IMR-90 (cell line): ENCODE measurements at regions not wholly inside any gene's neighbourhood (a gene's known extent, or its start where the extent isn't known, plus 50 kb on each side); places are given as distances from the start of the nearest gene placed in this dataset.

ENCODE experiments used
- ATAC-seq: fragments of 200-7000 bp; cut with Tn5 transposase; 2 replicates; pipeline ENCODE4 v1.9.1; 2020; ENCODE audit warnings: low read depth, mild to moderate bottlenecking, moderate library complexity
- BruUV-seq: library from RNA; stranded (reverse); fragments of 400-500 nt; replicated peaks from 2 replicates; lab custom pipeline; 2021; lab: Mats Ljungman, UMichigan
- CTCF ChIA-PET: fragments of 300-600 bp; formaldehyde crosslinking; extraction: SDS; loops from one replicate; lab custom pipeline; 2021; ENCODE audit warnings: antibody characterized with exemption; lab: Yijun Ruan, JAX
- POLR2A ChIA-PET: fragments of 300-600 bp; sonication (Branson Sonifier 250); formaldehyde crosslinking; loops from one replicate; lab custom pipeline; 2022; ENCODE audit warnings: antibody characterized with exemption; ENCODE audit not compliant: unreplicated experiment; lab: Charles Lee
- DNase-seq: peaks from one replicate; pipeline ENCODE4 v3.0.0; 2013
- H2AFZ ChIP-seq: replicated peaks from 2 replicates; pipeline ENCODE3; 2013; ENCODE audit warnings: low read length, mild to moderate bottlenecking; ENCODE audit not compliant: poor library complexity
- H2AK5ac ChIP-seq: 2 replicates; pipeline ENCODE4 v1.6.1; 2013; ENCODE audit warnings: low read depth, low read length, inconsistent platforms
- H2AK9ac ChIP-seq: replicated peaks from 2 replicates; pipeline ENCODE3; 2013; ENCODE audit warnings: mild to moderate bottlenecking, low read depth, low read length, moderate library complexity; ENCODE audit not compliant: poor library complexity
- H2BK120ac ChIP-seq: 2 replicates; pipeline ENCODE4 v1.6.1; 2013; ENCODE audit warnings: low read depth, low read length, inconsistent platforms
- H2BK15ac ChIP-seq: 3 replicates; pipeline ENCODE4 v1.6.1; 2013; ENCODE audit warnings: low read depth, low read length, inconsistent platforms
- H2BK20ac ChIP-seq: 2 replicates; pipeline ENCODE4 v1.6.1; 2013; ENCODE audit warnings: low read depth, mild to moderate bottlenecking, inconsistent platforms, low read length, moderate library complexity
- H2BK5ac ChIP-seq: 2 replicates; pipeline ENCODE4 v1.6.1; 2013; ENCODE audit warnings: mild to moderate bottlenecking, low read depth, low read length, inconsistent platforms; ENCODE audit not compliant: poor library complexity, severe bottlenecking
- H3K14ac ChIP-seq: replicated peaks from 2 replicates; pipeline ENCODE4 v1.6.1; 2013; ENCODE audit warnings: low read depth, low read length, inconsistent platforms
- H3K18ac ChIP-seq: 2 replicates; pipeline ENCODE4 v1.6.1; 2013; ENCODE audit warnings: low read depth, low read length, control low read depth
- H3K23ac ChIP-seq: 2 replicates; pipeline ENCODE4 v1.6.1; 2013; ENCODE audit warnings: low read depth, low read length, inconsistent platforms
- H3K27ac ChIP-seq: 2 replicates; pipeline ENCODE4 v1.5.1; 2013; ENCODE audit warnings: mild to moderate bottlenecking, control low read depth, low read length; ENCODE audit not compliant: insufficient read depth
- H3K27me3 ChIP-seq: 2 replicates; pipeline ENCODE4 v1.6.1; 2013; ENCODE audit warnings: low read length; ENCODE audit not compliant: control insufficient read depth, insufficient read depth
- H3K36me3 ChIP-seq: 2 replicates; pipeline ENCODE4 v1.6.1; 2013; ENCODE audit warnings: low read length, mixed read lengths; ENCODE audit not compliant: control insufficient read depth, insufficient read depth
- H3K4ac ChIP-seq: 2 replicates; pipeline ENCODE4 v1.6.1; 2013; ENCODE audit warnings: low read depth, low read length, inconsistent platforms
- H3K4me1 ChIP-seq: 2 replicates; pipeline ENCODE4 v1.6.1; 2013; ENCODE audit warnings: low read length, mixed read lengths; ENCODE audit not compliant: control insufficient read depth, insufficient read depth
- H3K4me2 ChIP-seq: 2 replicates; pipeline ENCODE4 v1.6.1; 2013; ENCODE audit warnings: low read depth, mild to moderate bottlenecking, control low read depth, low read length, moderate library complexity
- H3K4me3 ChIP-seq: 2 replicates; pipeline ENCODE4 v1.5.1; 2013; ENCODE audit warnings: low read depth, mild to moderate bottlenecking, control low read depth, low read length, moderate library complexity; ENCODE audit not compliant: insufficient read depth
- H3K56ac ChIP-seq: 2 replicates; pipeline ENCODE4 v1.6.1; 2013; ENCODE audit warnings: low read length, inconsistent platforms; ENCODE audit not compliant: insufficient read depth; ENCODE audit errors: extremely low read depth
- H3K79me1 ChIP-seq, 2 experiments: 2 replicates each; pipeline ENCODE4 v1.6.1; 2013; ENCODE audit warnings: low read length in 2 of 2, inconsistent platforms in 1 of 2, low read depth in 1 of 2
- H3K9ac ChIP-seq: 2 replicates; pipeline ENCODE4 v1.6.1; 2013; ENCODE audit warnings: low read depth, low read length, control low read depth
- H3K9me1 ChIP-seq: 2 replicates; pipeline ENCODE4 v1.6.1; 2013; ENCODE audit warnings: low read length, inconsistent platforms; ENCODE audit not compliant: insufficient read depth
- H3K9me3 ChIP-seq: 2 replicates; pipeline ENCODE4 v1.6.1; 2013; ENCODE audit warnings: low read length; ENCODE audit not compliant: control insufficient read depth, insufficient read depth
- H4K20me1 ChIP-seq: 2 replicates; pipeline ENCODE4 v1.6.1; 2013; ENCODE audit warnings: low read length, inconsistent platforms; ENCODE audit not compliant: insufficient read depth
- H4K5ac ChIP-seq: 2 replicates; pipeline ENCODE4 v1.6.1; 2013; ENCODE audit warnings: mild to moderate bottlenecking, low read depth, low read length, control low read depth
- H4K8ac ChIP-seq, 2 experiments: 2 replicates each; pipeline ENCODE4 v1.6.1; 2013; ENCODE audit warnings: low read depth in 2 of 2, low read length in 2 of 2, control low read depth in 1 of 2, inconsistent platforms in 1 of 2
- H4K91ac ChIP-seq: 2 replicates; pipeline ENCODE4 v1.6.1; 2013; ENCODE audit warnings: low read depth, low read length, inconsistent platforms; ENCODE audit not compliant: insufficient read depth
- BHLHE40 ChIP-seq: fragments of 150-350 bp; IDR thresholded peaks from 2 replicates; pipeline ENCODE4 v1.6.1; 2016; ENCODE audit warnings: mild to moderate bottlenecking, low read depth, low read length
- CEBPB ChIP-seq: IDR thresholded peaks from 2 replicates; pipeline ENCODE4 v1.6.1; 2012; ENCODE audit warnings: low read depth, low read length, improper control_type of control experiment
- CHD1 ChIP-seq: IDR thresholded peaks from 2 replicates; pipeline ENCODE4 v1.6.1; 2012; ENCODE audit warnings: low read depth, low read length, improper control_type of control experiment
- FOS ChIP-seq: fragments of 150-350 bp; IDR thresholded peaks from 2 replicates; pipeline ENCODE4 v1.6.1; 2016; ENCODE audit warnings: low read depth, low read length
- MAFK ChIP-seq: IDR thresholded peaks from 2 replicates; pipeline ENCODE4 v1.6.1; 2012; ENCODE audit warnings: low read depth, low read length, improper control_type of control experiment
- MAZ ChIP-seq: IDR thresholded peaks from 2 replicates; pipeline ENCODE4 v1.6.1; 2012; ENCODE audit warnings: low read depth, mild to moderate bottlenecking, low read length, improper control_type of control experiment, moderate library complexity, borderline replicate concordance
- MXI1 ChIP-seq: IDR thresholded peaks from 2 replicates; pipeline ENCODE4 v1.6.1; 2012; ENCODE audit warnings: low read depth, mild to moderate bottlenecking, low read length, moderate library complexity, borderline replicate concordance
- NFE2L2 ChIP-seq: fragments of 150-350 bp; IDR thresholded peaks from 2 replicates; pipeline ENCODE4 v1.6.1; 2016; ENCODE audit warnings: low read depth, mild to moderate bottlenecking, low read length
- POLR2A ChIP-seq: IDR thresholded peaks from 2 replicates; pipeline ENCODE4 v1.6.1; 2012; ENCODE audit warnings: mild to moderate bottlenecking, low read depth, low read length
- RAD21 ChIP-seq: IDR thresholded peaks from 2 replicates; pipeline ENCODE4 v1.6.1; 2012; ENCODE audit warnings: low read length, improper control_type of control experiment
- RCOR1 ChIP-seq: IDR thresholded peaks from 2 replicates; pipeline ENCODE4 v1.6.1; 2012; ENCODE audit warnings: mild to moderate bottlenecking, low read length, improper control_type of control experiment; ENCODE audit not compliant: insufficient replicate concordance
- RFX5 ChIP-seq: IDR thresholded peaks from 2 replicates; pipeline ENCODE4 v1.8.0; 2012; ENCODE audit warnings: low read depth, mild to moderate bottlenecking, low read length, moderate library complexity
- SMC3 ChIP-seq: fragments of 150-350 bp; IDR thresholded peaks from 2 replicates; pipeline ENCODE4 v1.6.1; 2016; ENCODE audit warnings: low read depth, mild to moderate bottlenecking, antibody characterized with exemption, low read length, moderate library complexity
- dilution Hi-C: fragments of 300-500 bp; cut with HindIII; formaldehyde crosslinking; loops from one replicate; pipeline ENCODE4 v1.14.3; 2018; ENCODE audit warnings: low sequenced_read_pairs; ENCODE audit not compliant: unreplicated experiment
- in situ Hi-C: fragments of 300-500 bp; cut with MboI; formaldehyde crosslinking; loops from 3 replicates; pipeline ENCODE4 v1.14.3; 2019; ENCODE audit warnings: low sequenced_read_pairs, inconsistent platforms, mixed read lengths
- intact Hi-C: fragments of 100-400 bp; cut with micrococcal nuclease; formaldehyde crosslinking; loops from 2 replicates; pipeline ENCODE4 v1.10.0; 2022
- TF ChIP-seq, protein P1 (sequence below): fragments of 150-350 bp; IDR thresholded peaks from 2 replicates; pipeline ENCODE4 v1.6.1; 2016; ENCODE audit warnings: low read depth, mild to moderate bottlenecking, low read length, moderate library complexity, borderline replicate concordance
- TF ChIP-seq, protein P2 (sequence below): fragments of 150-350 bp; IDR thresholded peaks from 2 replicates; pipeline ENCODE4 v1.6.1; 2017; ENCODE audit warnings: mild to moderate bottlenecking, antibody characterized with exemption, low read length, low read depth
- TF ChIP-seq, protein P3 (sequence below): conservative IDR thresholded peaks from 2 replicates; pipeline ENCODE4 v1.5.1; 2012; ENCODE audit warnings: mild to moderate bottlenecking, low read depth, low read length, improper control_type of control experiment

DNA sequence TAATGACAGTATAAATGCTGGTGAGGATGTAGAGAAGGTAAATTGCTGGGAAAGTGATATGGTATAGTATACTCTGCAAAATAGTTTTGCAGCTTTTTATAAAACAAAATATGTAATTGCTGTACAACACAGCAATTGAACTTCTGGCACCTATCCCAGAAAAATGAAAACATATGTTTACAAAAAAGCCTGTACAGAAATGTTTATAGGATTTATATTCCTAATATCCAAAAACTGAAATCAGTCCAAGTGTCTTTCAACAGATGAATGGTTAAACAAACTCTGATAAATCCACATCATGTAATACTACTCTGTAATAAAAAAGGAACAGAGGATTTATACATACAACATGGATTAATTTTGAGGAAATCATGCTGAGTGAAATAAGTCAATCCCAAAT, 198.4 kb upstream of the ACTRT1 start:
- CTCF ChIA-PET = no interaction called here

More for the DNA sequence above, 198.4 kb upstream of the ACTRT1 start:
- no peak overlapping the region for H3K18ac ChIP-seq
- no peak for ATAC-seq
- no peaks in the 10 kb centered on the region for H3K9me1 ChIP-seq
- DNase-seq = no peak
- H2BK120ac ChIP-seq = no peak overlapping the region
- H3K36me3 ChIP-seq = no peaks in the 10 kb centered on the region
- POLR2A ChIA-PET = no interaction called here
- in situ Hi-C loops = no loop called here
- H3K9ac ChIP-seq = no peak overlapping the region
- no peaks in the 10 kb centered on the region for H4K20me1 ChIP-seq
- H2AK5ac ChIP-seq = no peak overlapping the region
- H3K4me1 ChIP-seq = no peaks in the 10 kb centered on the region
- H3K4me2 ChIP-seq = no peak overlapping the region
- H2BK5ac ChIP-seq = no peak overlapping the region
- BruUV-seq = no TSS peak
- H2BK20ac ChIP-seq = no peak overlapping the region
- H3K4me3 ChIP-seq = no peak overlapping the region
- H4K91ac ChIP-seq = no peak overlapping the region
- H3K27ac ChIP-seq = no peak overlapping the region
- H2BK15ac ChIP-seq = no peak overlapping the region
- no peak overlapping the region for H3K4ac ChIP-seq
- H3K23ac ChIP-seq = no peak overlapping the region
- no peak for TF ChIP-seq SMC3
- no peak for TF ChIP-seq MAZ
- TF ChIP-seq, protein P1, sequence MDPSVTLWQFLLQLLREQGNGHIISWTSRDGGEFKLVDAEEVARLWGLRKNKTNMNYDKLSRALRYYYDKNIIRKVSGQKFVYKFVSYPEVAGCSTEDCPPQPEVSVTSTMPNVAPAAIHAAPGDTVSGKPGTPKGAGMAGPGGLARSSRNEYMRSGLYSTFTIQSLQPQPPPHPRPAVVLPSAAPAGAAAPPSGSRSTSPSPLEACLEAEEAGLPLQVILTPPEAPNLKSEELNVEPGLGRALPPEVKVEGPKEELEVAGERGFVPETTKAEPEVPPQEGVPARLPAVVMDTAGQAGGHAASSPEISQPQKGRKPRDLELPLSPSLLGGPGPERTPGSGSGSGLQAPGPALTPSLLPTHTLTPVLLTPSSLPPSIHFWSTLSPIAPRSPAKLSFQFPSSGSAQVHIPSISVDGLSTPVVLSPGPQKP = no peak
- TF ChIP-seq CEBPB = no peak
- no peak for TF ChIP-seq BHLHE40
- TF ChIP-seq FOS = no peak
- no peak for TF ChIP-seq RAD21
- TF ChIP-seq NFE2L2 = no peak
- TF ChIP-seq, protein P2, sequence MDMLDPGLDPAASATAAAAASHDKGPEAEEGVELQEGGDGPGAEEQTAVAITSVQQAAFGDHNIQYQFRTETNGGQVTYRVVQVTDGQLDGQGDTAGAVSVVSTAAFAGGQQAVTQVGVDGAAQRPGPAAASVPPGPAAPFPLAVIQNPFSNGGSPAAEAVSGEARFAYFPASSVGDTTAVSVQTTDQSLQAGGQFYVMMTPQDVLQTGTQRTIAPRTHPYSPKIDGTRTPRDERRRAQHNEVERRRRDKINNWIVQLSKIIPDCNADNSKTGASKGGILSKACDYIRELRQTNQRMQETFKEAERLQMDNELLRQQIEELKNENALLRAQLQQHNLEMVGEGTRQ = no peak
- no peak for TF ChIP-seq RCOR1
- no peak for TF ChIP-seq POLR2A
- TF ChIP-seq CHD1 = no peak
- no peak for TF ChIP-seq MAFK
- TF ChIP-seq RFX5 = no peak
- TF ChIP-seq, protein P3, sequence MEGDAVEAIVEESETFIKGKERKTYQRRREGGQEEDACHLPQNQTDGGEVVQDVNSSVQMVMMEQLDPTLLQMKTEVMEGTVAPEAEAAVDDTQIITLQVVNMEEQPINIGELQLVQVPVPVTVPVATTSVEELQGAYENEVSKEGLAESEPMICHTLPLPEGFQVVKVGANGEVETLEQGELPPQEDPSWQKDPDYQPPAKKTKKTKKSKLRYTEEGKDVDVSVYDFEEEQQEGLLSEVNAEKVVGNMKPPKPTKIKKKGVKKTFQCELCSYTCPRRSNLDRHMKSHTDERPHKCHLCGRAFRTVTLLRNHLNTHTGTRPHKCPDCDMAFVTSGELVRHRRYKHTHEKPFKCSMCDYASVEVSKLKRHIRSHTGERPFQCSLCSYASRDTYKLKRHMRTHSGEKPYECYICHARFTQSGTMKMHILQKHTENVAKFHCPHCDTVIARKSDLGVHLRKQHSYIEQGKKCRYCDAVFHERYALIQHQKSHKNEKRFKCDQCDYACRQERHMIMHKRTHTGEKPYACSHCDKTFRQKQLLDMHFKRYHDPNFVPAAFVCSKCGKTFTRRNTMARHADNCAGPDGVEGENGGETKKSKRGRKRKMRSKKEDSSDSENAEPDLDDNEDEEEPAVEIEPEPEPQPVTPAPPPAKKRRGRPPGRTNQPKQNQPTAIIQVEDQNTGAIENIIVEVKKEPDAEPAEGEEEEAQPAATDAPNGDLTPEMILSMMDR = no peak
- no peak for TF ChIP-seq MXI1
- no peak overlapping the region for H3K56ac ChIP-seq
- no peak overlapping the region for H4K5ac ChIP-seq
- dilution Hi-C loops = no loop called here
- no peak overlapping the region for H2AFZ ChIP-seq
- no peaks in the 10 kb centered on the region for H3K79me1 ChIP-seq
- H3K9me3 ChIP-seq = peaks cover under 1% of the 10 kb centered on the region; the same call in 1 of the 2 replicates
- no peak overlapping the region for H2AK9ac ChIP-seq
- no peak overlapping the region for H4K8ac ChIP-seq
- H3K14ac ChIP-seq = no peak overlapping the region
- H3K27me3 ChIP-seq = no peaks in the 10 kb centered on the region
- intact Hi-C loops = no loop called here
